ENCODE measurements at regions not wholly inside any gene's neighbourhood (a gene's known extent, or its start where the extent isn't known, plus 50 kb on each side); places are given as distances from the start of the nearest gene placed in this dataset.
"Not testable (repeated sequence)": the region's sequence is repeated elsewhere in the genome, so short reads cannot be mapped to it uniquely, and the experiment has no call there.

- DNase-seq: no peak
These were observed 78.0 kb upstream of the ATP5PO start for GRCh38 chr21:33993286-33994231.

DNA sequence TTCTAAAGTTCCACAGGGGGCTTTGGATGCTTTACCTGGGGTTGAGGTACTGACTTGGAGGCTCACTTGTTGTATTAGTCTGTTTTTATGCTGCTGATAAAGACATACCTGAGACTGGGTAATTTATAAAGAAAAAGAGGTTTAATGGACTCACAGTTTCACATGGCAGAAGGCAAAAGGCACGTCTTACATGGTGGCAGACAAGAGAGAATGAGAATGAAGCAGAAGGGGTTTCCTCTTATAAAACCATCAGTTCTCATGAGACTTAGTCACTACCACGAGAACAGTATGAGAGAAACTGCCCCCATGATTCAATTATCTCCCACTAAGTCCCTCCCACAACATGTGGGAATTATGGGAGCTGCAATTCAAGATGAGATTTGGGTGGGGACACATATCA is 76.8 kb upstream of the ATP5PO start:
- not testable (repeated sequence) for DNase-seq

GRCh38 chr21:33991133-33991532 is 75.5 kb upstream of the ATP5PO start:
- DNase-seq: no peak

DNA sequence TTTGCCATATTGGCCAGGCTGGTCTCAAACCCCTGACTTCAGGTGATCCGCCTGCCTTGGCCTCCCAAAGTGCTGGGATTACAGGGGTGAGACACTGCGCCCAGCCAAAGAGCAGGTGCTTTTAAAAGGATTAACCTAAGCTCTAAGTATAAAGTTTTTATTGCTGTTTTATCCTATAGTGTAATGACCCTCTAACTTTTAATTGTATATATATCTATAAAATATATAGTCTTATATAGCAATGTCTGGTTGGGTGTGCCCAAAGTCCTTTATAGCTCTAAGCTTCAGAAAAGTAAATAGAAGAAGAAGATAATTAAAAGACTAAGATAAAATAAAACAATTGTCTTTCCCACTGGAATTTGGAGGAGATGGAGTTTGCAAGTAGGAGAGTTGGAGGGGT is 73.8 kb upstream of the ATP5PO start:
- no peak for DNase-seq

DNA sequence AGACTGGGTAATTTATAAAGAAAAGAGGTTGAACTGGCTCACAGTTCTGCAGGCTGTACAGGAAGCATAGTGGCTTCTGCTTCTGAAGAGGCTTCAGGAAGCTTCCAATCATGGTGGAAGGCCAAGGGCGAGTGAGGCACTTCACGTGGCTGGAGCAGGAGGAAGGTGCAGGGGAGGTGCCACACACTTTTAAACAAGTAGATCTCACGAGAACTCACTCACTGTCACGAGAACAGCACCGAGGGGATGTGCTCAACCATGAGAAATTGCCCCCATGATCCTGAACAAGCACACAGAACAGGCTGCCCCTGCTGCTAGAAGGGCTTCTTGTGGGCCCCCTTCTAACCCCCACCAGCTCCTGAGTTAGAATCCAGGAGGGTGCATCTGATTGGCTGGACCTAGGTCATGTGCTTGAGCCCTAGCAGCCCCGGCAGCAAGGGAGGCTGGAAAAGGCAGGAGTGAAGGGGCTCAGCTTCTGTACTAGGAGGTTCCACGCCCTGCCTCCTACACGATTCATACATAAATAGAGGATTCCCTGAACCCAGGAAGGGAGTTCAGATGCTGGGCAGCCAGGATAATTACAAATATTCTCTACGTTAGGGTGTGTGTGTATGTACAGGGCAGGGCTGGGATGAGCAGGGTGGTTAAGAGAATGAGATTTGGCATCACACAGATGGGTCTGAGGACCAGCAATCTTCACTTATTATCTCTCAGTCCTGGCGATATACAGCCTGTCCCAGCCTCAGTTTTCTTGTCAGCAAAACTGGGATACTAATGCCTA is 72.8 kb upstream of the ATP5PO start:
- DNase-seq: no peak

- no peak for DNase-seq
These were observed 71.9 kb upstream of the ATP5PO start for GRCh38 chr21:33987461-33987860.

GRCh38 chr21:33985117-33986050 is 69.8 kb upstream of the ATP5PO start:
- DNase-seq: peak; percentile 7

GRCh38 chr21:33984021-33984481 is 68.4 kb upstream of the ATP5PO start:
- DNase-seq: no peak

- DNase-seq: no peak
These were observed 65.9 kb upstream of the ATP5PO start for GRCh38 chr21:33981391-33982101.

GRCh38 chr21:33980276-33980916 is 64.8 kb upstream of the ATP5PO start:
- DNase-seq: no peak

DNA sequence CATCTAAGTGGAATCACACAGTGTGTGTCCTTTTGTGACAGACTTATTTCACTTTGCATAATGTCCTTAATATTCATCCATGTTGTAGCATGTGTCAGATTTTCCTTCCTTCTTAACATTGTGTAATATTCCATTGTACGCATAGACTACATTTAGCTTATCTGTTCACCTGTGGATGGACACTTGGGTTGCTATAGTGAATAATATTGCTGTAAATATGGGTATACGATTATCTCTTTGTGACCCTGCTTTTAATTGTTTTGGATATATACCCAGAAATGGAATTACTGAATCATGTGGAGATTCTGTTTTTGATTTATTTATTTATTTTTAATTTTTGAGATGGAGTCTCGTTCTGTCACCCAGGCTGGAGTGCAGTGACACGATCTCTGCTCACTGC is 63.0 kb upstream of the ATP5PO start:
- no peak for DNase-seq

DNA sequence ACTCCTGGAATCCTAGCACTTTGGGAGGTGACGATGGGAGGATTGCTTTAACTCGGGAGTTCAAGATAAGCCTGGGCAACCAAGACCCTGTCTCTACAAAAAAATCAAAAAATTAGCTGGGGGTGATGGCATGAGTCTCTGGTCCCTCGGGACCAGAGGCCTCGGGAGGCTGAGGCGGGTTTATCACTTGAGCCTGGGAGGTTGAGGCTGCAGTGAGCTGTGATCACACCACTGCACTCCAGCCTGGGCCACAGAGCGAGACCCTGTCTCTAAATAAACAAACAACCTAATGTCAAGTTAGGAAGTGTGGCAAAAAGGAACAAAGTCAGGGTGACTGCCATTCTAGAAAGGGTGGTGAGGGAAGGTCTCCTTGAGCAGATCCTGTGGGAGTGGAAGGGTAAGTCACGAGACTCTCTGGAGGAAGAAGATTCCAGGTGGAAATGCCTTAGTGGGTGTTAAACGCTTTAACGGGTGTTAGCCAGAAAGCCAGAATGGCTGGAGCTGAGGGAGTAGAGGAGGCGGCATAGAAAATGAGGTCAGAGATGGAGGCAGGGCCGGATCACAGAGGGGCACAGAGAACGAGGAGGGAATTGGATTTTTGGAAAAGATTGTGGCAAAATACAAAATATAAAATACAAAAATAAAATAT is 62.2 kb upstream of the ATP5PO start:
- DNase-seq: no peak

DNA sequence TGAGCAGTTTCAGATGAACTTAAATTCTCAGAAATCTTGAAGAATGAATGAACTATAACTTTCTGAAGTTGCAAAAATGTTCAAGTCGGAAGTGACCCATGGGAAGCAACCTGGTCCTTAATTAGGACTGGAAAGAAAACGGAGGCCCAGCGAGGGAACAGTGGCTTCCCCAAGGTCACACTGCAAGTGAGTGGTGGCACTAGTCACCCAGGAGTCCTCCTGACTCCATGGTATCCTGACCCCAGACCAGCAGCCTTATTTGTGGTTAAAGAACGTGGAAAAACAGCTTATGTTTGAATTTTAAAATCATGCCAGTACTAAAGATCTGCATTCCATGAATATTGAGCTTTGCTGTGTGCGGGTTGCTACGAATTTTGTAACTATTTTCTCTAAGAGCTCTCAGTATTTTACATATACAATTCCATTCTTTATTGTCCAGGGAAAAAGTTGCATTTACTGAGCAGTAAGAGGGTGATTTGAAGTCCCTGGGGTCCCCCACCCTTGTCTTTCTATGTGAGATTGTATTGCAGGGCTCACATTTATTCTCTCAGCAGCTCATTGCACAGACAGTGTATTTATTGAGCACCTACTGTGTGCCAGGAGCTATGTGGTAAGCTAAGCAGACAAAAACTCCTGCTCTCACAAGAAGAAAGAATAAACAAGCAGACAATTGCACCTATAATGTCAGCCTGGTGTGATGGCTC is 61.6 kb upstream of the ATP5PO start:
- no peak for DNase-seq

GRCh38 chr21:33976082-33977016 is 60.7 kb upstream of the ATP5PO start:
- DNase-seq: peak; percentile 63

GRCh38 chr21:33975548-33976081 is 60.0 kb upstream of the ATP5PO start:
- DNase-seq: peak; percentile 77

DNA sequence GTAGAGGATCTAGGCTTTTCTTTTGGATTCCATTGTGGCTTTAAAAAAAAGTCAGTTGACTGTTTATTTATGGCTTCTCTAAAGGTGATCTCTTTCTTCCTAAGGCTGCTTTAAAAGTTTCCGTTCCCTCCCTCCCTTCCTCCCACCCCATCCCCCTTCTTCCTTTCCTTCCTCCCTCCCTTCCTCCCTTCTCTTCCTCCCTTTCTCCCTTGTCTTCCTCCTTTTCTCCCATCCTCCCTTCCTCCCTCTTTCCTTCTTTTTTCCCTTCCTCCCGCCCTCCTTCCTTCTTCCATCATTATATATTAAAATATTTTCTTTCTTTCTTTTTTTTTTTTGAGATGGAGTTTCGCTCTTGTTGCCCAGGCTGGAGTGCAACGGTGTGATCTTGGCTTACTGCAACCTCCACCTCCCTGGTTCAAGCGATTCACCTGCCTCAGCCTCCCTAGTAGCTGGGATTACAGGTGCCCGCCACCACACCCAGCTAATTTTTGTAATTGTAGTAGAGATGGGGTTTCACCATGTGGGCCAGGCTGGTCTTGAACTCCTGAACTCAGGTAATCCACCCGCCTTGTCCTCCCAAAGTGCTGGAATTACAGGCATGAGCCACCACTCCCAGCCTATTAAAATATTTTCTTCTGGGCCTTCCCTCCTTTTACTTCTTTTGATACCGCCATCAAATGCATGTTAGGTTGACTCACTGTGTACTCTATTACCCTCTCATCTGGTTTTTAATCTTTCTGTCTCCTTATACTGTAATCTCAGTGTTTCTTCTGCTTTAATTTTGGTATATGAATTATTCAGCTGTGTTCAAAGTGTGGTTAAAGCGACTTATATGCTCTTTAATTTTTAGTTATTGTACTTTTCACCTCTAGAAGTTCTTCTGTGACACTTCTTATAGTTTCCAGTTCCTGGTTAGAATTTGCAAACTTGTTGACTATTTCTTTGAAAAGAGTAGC is 59.2 kb upstream of the ATP5PO start:
- DNase-seq: no peak

- DNase-seq: no peak
These were observed 57.7 kb upstream of the ATP5PO start for GRCh38 chr21:33973268-33973667.

GRCh38 chr21:33972539-33972938 is 56.9 kb upstream of the ATP5PO start:
- DNase-seq: no peak

All from CD4-positive, alpha-beta T cell treated with Interleukin-17A for 1 hour (primary cell).